ENCODE measurements at regions not wholly inside any gene's neighbourhood (a gene's known extent, or its start where the extent isn't known, plus 50 kb on each side); places are given as distances from the start of the nearest gene placed in this dataset.
A peak's percentile ranks its signal among the peaks of the same experiment; 100 is the strongest.

GRCh38 chr6:165726965-165727381 is 63.9 kb upstream of the PDE10A start:
- ATAC-seq = peak; percentile 59
- peak; percentile 26 for DNase-seq (ENCODE audit: low spot score)
- H2AFZ ChIP-seq = peak overlapping the region; percentile 91
- no peak for TF ChIP-seq CREB1 (CRISPR knock-in tag; IDR thresholded peaks at IDR 0.05; ENCODE audit: low read depth)
- TF ChIP-seq NANOG (IDR thresholded peaks at IDR 0.05; ENCODE audit: borderline replicate concordance) = no peak
- TF ChIP-seq JUNB (IDR thresholded peaks at IDR 0.05; ENCODE audit: unreplicated experiment) = no peak
- TF ChIP-seq, protein P1, sequence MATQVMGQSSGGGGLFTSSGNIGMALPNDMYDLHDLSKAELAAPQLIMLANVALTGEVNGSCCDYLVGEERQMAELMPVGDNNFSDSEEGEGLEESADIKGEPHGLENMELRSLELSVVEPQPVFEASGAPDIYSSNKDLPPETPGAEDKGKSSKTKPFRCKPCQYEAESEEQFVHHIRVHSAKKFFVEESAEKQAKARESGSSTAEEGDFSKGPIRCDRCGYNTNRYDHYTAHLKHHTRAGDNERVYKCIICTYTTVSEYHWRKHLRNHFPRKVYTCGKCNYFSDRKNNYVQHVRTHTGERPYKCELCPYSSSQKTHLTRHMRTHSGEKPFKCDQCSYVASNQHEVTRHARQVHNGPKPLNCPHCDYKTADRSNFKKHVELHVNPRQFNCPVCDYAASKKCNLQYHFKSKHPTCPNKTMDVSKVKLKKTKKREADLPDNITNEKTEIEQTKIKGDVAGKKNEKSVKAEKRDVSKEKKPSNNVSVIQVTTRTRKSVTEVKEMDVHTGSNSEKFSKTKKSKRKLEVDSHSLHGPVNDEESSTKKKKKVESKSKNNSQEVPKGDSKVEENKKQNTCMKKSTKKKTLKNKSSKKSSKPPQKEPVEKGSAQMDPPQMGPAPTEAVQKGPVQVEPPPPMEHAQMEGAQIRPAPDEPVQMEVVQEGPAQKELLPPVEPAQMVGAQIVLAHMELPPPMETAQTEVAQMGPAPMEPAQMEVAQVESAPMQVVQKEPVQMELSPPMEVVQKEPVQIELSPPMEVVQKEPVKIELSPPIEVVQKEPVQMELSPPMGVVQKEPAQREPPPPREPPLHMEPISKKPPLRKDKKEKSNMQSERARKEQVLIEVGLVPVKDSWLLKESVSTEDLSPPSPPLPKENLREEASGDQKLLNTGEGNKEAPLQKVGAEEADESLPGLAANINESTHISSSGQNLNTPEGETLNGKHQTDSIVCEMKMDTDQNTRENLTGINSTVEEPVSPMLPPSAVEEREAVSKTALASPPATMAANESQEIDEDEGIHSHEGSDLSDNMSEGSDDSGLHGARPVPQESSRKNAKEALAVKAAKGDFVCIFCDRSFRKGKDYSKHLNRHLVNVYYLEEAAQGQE (IDR thresholded peaks at IDR 0.05; ENCODE audit: unreplicated experiment) = no peak
- no peak overlapping the region for H3K4me3 Mint-ChIP-seq
- H3K36me3 ChIP-seq (ENCODE audit: insufficient read depth) = no peaks in the 10 kb centered on the region
- H3K9me2 ChIP-seq (ENCODE audit: insufficient read depth) = no peaks in the 10 kb centered on the region
- no peaks in the 10 kb centered on the region for H3F3A ChIP-seq (replicated peaks; ENCODE audit: low read depth)
- H3K9me3 Mint-ChIP-seq = no peaks in the 10 kb centered on the region
- no peak overlapping the region for H3K27ac ChIP-seq (ENCODE audit: low read depth)
- no peaks in the 10 kb centered on the region for H3K27me3 ChIP-seq (ENCODE audit: insufficient read depth)
- peaks cover 13% of the 10 kb centered on the region for H3K4me1 Mint-ChIP-seq
- H3K79me2 ChIP-seq (replicated peaks; ENCODE audit: insufficient read depth) = no peaks in the 10 kb centered on the region
- H3K4me2 ChIP-seq = no peak overlapping the region
- H3K4me1 ChIP-seq (ENCODE audit: insufficient read depth) = peaks cover 3% of the 10 kb centered on the region; the same call in 1 of the 2 replicates
- no peaks in the 10 kb centered on the region for H3K36me3 Mint-ChIP-seq (ENCODE audit: low read depth)
- no peaks in the 10 kb centered on the region for H4K20me1 ChIP-seq (replicated peaks; ENCODE audit: insufficient read depth)
- no peak overlapping the region for H3K4me3 ChIP-seq
- peaks cover 7% of the 10 kb centered on the region for H3K27me3 Mint-ChIP-seq (ENCODE audit: insufficient read depth, low read depth, poor library complexity)
- no peak overlapping the region for H3K27ac Mint-ChIP-seq

DNA sequence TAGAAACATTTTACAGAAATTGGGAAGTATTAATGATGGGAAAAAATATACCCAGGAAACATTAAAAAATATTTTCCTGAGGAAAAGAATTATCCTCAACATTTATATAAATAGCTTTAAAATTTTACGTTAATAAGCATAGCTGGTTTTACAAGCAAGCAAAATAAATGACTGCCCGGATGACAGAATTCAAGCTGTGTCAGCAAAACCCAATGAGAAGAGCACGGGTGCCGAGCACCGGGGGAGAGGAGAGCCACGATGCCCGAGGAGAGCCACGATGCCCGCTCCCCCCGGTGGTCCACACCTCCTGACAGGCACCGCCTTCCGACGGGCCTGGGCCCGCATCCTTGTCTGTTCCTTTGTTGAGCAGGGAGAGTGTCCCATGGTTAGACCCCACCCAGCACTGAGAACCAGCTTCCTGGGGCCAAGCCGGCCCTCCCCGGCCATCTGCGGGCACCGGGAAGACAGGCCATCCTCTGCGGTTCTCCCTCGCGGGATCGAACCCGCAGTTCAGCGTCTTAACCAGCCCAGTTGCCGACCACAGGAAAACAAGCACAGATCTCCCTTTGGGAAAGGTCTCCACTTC is 63.3 kb upstream of the PDE10A start:
- Mint-ChIP-seq H3K4me3 (no peak overlapping the region), H3K27ac (no peak overlapping the region), H3K9me3 (no peaks in the 10 kb centered on the region), H3K27me3 (ENCODE audit: insufficient read depth, low read depth, poor library complexity) (peaks cover 6% of the 10 kb centered on the region), H3K4me1 (peaks cover 13% of the 10 kb centered on the region), H3K36me3 (ENCODE audit: low read depth) (no peaks in the 10 kb centered on the region)
- H3K27me3 ChIP-seq (ENCODE audit: insufficient read depth) = no peaks in the 10 kb centered on the region
- DNase-seq (ENCODE audit: low spot score) (no peak), ATAC-seq (no peak; the same call in 2 of the 3 replicates)
- peaks cover 3% of the 10 kb centered on the region; the same call in 1 of the 2 replicates for H3K4me1 ChIP-seq (ENCODE audit: insufficient read depth)
- peak overlapping the region; percentile 91 for H2AFZ ChIP-seq
- H3F3A ChIP-seq (replicated peaks; ENCODE audit: low read depth) = no peaks in the 10 kb centered on the region
- H3K4me3 ChIP-seq = no peak overlapping the region
- no peak overlapping the region for H3K27ac ChIP-seq (ENCODE audit: low read depth)
- H3K4me2 ChIP-seq = no peak overlapping the region
- no peaks in the 10 kb centered on the region for H4K20me1 ChIP-seq (replicated peaks; ENCODE audit: insufficient read depth)
- H3K9me2 ChIP-seq (ENCODE audit: insufficient read depth) = no peaks in the 10 kb centered on the region
- no peaks in the 10 kb centered on the region for H3K36me3 ChIP-seq (ENCODE audit: insufficient read depth)
- no peaks in the 10 kb centered on the region for H3K79me2 ChIP-seq (replicated peaks; ENCODE audit: insufficient read depth)
- TF ChIP-seq ZNF331 (CRISPR knock-in tag; IDR thresholded peaks at IDR 0.05; ENCODE audit: low read depth) (no peak), EZH2phosphoT487 (IDR thresholded peaks at IDR 0.05; ENCODE audit: unreplicated experiment) (no peak), JUNB (IDR thresholded peaks at IDR 0.05; ENCODE audit: unreplicated experiment) (no peak), ZNF114 (CRISPR knock-in tag; IDR thresholded peaks at IDR 0.05) (no peak), STAT1 (IDR thresholded peaks at IDR 0.05; ENCODE audit: unreplicated experiment) (no peak)
- TF ChIP-seq, protein P2, sequence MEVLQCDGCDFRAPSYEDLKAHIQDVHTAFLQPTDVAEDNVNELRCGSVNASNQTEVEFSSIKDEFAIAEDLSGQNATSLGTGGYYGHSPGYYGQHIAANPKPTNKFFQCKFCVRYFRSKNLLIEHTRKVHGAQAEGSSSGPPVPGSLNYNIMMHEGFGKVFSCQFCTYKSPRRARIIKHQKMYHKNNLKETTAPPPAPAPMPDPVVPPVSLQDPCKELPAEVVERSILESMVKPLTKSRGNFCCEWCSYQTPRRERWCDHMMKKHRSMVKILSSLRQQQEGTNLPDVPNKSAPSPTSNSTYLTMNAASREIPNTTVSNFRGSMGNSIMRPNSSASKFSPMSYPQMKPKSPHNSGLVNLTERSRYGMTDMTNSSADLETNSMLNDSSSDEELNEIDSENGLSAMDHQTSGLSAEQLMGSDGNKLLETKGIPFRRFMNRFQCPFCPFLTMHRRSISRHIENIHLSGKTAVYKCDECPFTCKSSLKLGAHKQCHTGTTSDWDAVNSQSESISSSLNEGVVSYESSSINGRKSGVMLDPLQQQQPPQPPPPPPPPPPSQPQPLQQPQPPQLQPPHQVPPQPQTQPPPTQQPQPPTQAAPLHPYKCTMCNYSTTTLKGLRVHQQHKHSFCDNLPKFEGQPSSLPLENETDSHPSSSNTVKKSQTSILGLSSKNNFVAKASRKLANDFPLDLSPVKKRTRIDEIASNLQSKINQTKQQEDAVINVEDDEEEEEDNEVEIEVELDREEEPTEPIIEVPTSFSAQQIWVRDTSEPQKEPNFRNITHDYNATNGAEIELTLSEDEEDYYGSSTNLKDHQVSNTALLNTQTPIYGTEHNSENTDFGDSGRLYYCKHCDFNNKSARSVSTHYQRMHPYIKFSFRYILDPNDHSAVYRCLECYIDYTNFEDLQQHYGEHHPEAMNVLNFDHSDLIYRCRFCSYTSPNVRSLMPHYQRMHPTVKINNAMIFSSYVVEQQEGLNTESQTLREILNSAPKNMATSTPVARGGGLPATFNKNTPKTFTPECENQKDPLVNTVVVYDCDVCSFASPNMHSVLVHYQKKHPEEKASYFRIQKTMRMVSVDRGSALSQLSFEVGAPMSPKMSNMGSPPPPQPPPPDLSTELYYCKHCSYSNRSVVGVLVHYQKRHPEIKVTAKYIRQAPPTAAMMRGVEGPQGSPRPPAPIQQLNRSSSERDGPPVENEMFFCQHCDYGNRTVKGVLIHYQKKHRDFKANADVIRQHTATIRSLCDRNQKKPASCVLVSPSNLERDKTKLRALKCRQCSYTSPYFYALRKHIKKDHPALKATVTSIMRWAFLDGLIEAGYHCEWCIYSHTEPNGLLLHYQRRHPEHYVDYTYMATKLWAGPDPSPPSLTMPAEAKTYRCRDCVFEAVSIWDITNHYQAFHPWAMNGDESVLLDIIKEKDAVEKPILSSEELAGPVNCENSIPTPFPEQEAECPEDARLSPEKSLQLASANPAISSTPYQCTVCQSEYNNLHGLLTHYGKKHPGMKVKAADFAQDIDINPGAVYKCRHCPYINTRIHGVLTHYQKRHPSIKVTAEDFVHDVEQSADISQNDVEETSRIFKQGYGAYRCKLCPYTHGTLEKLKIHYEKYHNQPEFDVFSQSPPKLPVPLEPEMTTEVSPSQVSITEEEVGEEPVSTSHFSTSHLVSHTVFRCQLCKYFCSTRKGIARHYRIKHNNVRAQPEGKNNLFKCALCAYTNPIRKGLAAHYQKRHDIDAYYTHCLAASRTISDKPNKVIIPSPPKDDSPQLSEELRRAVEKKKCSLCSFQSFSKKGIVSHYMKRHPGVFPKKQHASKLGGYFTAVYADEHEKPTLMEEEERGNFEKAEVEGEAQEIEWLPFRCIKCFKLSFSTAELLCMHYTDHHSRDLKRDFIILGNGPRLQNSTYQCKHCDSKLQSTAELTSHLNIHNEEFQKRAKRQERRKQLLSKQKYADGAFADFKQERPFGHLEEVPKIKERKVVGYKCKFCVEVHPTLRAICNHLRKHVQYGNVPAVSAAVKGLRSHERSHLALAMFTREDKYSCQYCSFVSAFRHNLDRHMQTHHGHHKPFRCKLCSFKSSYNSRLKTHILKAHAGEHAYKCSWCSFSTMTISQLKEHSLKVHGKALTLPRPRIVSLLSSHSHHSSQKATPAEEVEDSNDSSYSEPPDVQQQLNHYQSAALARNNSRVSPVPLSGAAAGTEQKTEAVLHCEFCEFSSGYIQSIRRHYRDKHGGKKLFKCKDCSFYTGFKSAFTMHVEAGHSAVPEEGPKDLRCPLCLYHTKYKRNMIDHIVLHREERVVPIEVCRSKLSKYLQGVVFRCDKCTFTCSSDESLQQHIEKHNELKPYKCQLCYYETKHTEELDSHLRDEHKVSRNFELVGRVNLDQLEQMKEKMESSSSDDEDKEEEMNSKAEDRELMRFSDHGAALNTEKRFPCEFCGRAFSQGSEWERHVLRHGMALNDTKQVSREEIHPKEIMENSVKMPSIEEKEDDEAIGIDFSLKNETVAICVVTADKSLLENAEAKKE (CRISPR knock-in tag; IDR thresholded peaks at IDR 0.05) = no peak

All from GM23338 (cell line).